ENCODE measurements at regions not wholly inside any gene's neighbourhood (a gene's known extent, or its start where the extent isn't known, plus 50 kb on each side); places are given as distances from the start of the nearest gene placed in this dataset.

GRCh38 chr3:56880720-56881575 is 79.2 kb upstream of the ARHGEF3 start:
- no peak for TF ChIP-seq CTCF (IDR thresholded peaks at IDR 0.05)
- intact Hi-C loops (cut with DNase I): no loop called here
- Histone ChIP-seq H3K27ac (no peak overlapping the region), H3K4me3 (no peak overlapping the region), H3K36me3 (no peaks in the 10 kb centered on the region), H3K27me3 (no peaks in the 10 kb centered on the region), H3K4me1 (no peaks in the 10 kb centered on the region), H3K9me3 (no peaks in the 10 kb centered on the region)
- no peak for ATAC-seq
- 92 to 93% methylated on average over 8 of the region's 8 CpGs for WGBS, 2 donors
- DNase-seq: no peak
- no peak for FAIRE-seq

GRCh38 chr3:56879436-56880215 is 77.9 kb upstream of the ARHGEF3 start:
- Histone ChIP-seq H3K36me3 (no peaks in the 10 kb centered on the region), H3K9me3 (no peaks in the 10 kb centered on the region), H3K27me3 (no peaks in the 10 kb centered on the region), H3K4me3 (no peak overlapping the region), H3K27ac (no peak overlapping the region), H3K4me1 (no peaks in the 10 kb centered on the region)
- intact Hi-C loops (cut with DNase I): no loop called here
- no peak for TF ChIP-seq CTCF (IDR thresholded peaks at IDR 0.05)
- no peak for DNase-seq
- peak in 2 of 4 donors; percentile 36 to 41 for ATAC-seq
- FAIRE-seq: no peak
- WGBS, 2 donors: 59 to 91% methylated on average over 3 of the region's 3 CpGs

GRCh38 chr3:56878074-56878473 is 76.3 kb upstream of the ARHGEF3 start:
- no peak overlapping the region for H3K4me3 ChIP-seq
- TF ChIP-seq CTCF (IDR thresholded peaks at IDR 0.05): no peak
- ATAC-seq: no peak
- intact Hi-C loops (cut with DNase I): no loop called here
- H3K9me3 ChIP-seq: no peaks in the 10 kb centered on the region
- no peak for DNase-seq
- 79 to 85% methylated on average over 8 of the region's 8 CpGs for WGBS, 2 donors
- FAIRE-seq: no peak
- H3K27ac ChIP-seq: no peak overlapping the region
- H3K27me3 ChIP-seq: no peaks in the 10 kb centered on the region
- no peaks in the 10 kb centered on the region for H3K4me1 ChIP-seq
- H3K36me3 ChIP-seq: no peaks in the 10 kb centered on the region

GRCh38 chr3:56876916-56877315 is 75.2 kb upstream of the ARHGEF3 start:
- no peaks in the 10 kb centered on the region for H3K36me3 ChIP-seq
- no peak for FAIRE-seq

More at GRCh38 chr3:56876916-56877315, 75.2 kb upstream of the ARHGEF3 start:
- no peak for DNase-seq
- no peak for TF ChIP-seq CTCF (IDR thresholded peaks at IDR 0.05)
- 55 to 93% methylated on average over 2 to 3 of the region's 3 CpGs for WGBS, 2 donors
- no peaks in the 10 kb centered on the region for H3K27me3 ChIP-seq
- H3K27ac ChIP-seq: no peak overlapping the region
- no peak for ATAC-seq
- intact Hi-C loops (cut with DNase I): no loop called here
- H3K4me1 ChIP-seq: no peaks in the 10 kb centered on the region
- no peaks in the 10 kb centered on the region for H3K9me3 ChIP-seq
- no peak overlapping the region for H3K4me3 ChIP-seq
